Tibial nerve (tissue), 4 donors: ENCODE measurements at regions not wholly inside any gene's neighbourhood (a gene's known extent, or its start where the extent isn't known, plus 50 kb on each side); places are given as distances from the start of the nearest gene placed in this dataset.

ENCODE experiments used
- DNase-seq, 2 donors: peaks; one replicate each; pipeline ENCODE4 v3.0.0-alpha.2; 2019; ENCODE audit warnings: low spot score in 2 of 2
- H3K27ac ChIP-seq, 4 donors: fragments of 200-600 bp; sonication (generic) in 3 of 4; one replicate each; pipeline ENCODE4 v1.5.1; 2017 to 2019; ENCODE audit warnings: mild to moderate bottlenecking in 1 of 4
- H3K27me3 ChIP-seq, 2 donors: fragments of 200-600 bp; sonication (generic) in 1 of 2; one replicate each; pipeline versions ENCODE4 v1.5.1 to v1.6.0; 2017 to 2019
- H3K36me3 ChIP-seq, 3 donors: fragments of 200-600 bp; sonication (generic); one replicate each; pipeline ENCODE4 v1.5.1; 2018 to 2019
- H3K4me1 ChIP-seq, 4 donors: fragments of 200-600 bp; sonication (generic) in 3 of 4; one replicate each; pipeline ENCODE4 v1.5.1; 2017 to 2019
- H3K4me3 ChIP-seq, 4 donors: fragments of 200-600 bp; sonication (generic) in 3 of 4; one replicate each; pipeline ENCODE4 v1.5.1; 2017 to 2019; ENCODE audit warnings: mild to moderate bottlenecking in 1 of 4, moderate library complexity in 1 of 4
- H3K9me3 ChIP-seq, 4 donors: fragments of 200-600 bp; sonication (generic) in 3 of 4; one replicate each; pipeline ENCODE4 v1.5.1; 2017 to 2019
- CTCF ChIP-seq, 5 experiments: fragments of 200-600 bp in 3 of 5; fragments of 450-650 bp in 2 of 5; sonication (generic) in 3 of 5; IDR thresholded peaks; one replicate each; pipeline ENCODE4 v1.5.1; 2016 to 2019; ENCODE audit warnings: antibody characterized with exemption in 5 of 5, mild to moderate bottlenecking in 3 of 5, moderate library complexity in 2 of 5
- EP300 ChIP-seq, 2 donors: sonication (generic); formaldehyde crosslinking; IDR thresholded peaks; one replicate each; pipeline ENCODE4 v1.6.1; 2017; ENCODE audit warnings: antibody characterized with exemption in 2 of 2, mild to moderate bottlenecking in 1 of 2
- POLR2A ChIP-seq, 2 donors: fragments of 450-650 bp; IDR thresholded peaks; one replicate each; pipeline ENCODE4 v1.6.1; 2017; ENCODE audit warnings: antibody characterized with exemption in 2 of 2, mild to moderate bottlenecking in 2 of 2, moderate library complexity in 2 of 2
- WGBS, 2 donors: methylation state at CpG; one replicate each; pipeline ENCODE4 v1.1.5; 2018; 5-methylcytosine and 5-hydroxymethylcytosine counted together

GRCh38 chr10:10149899-10150298 lies 867.8 kb upstream of the CELF2 start:
- Histone ChIP-seq H3K4me3 (no peak overlapping the region), H3K4me1 (no peaks in the 10 kb centered on the region), H3K27ac (no peak overlapping the region), H3K9me3 (no peaks in the 10 kb centered on the region), H3K27me3 (no peaks in the 10 kb centered on the region), H3K36me3 (no peaks in the 10 kb centered on the region)
- no peak for DNase-seq
- WGBS, 2 donors = 50 to 78% methylated on average over 1 of the region's 1 CpG
- TF ChIP-seq POLR2A (IDR thresholded peaks at IDR 0.05) (no peak), CTCF (IDR thresholded peaks at IDR 0.05) (no peak), EP300 (IDR thresholded peaks at IDR 0.05) (no peak)

GRCh38 chr10:10156917-10157600 lies 860.6 kb upstream of the CELF2 start:
- WGBS, 2 donors = 75 to 83% methylated on average over 7 of the region's 7 CpGs
- H3K27ac ChIP-seq = no peak overlapping the region
- H3K4me1 ChIP-seq = no peaks in the 10 kb centered on the region
- H3K9me3 ChIP-seq = peaks cover 0 to 7% (median 0%) of the 10 kb centered on the region in 4 donors
- H3K36me3 ChIP-seq = no peaks in the 10 kb centered on the region
- no peak overlapping the region for H3K4me3 ChIP-seq
- TF ChIP-seq EP300 (IDR thresholded peaks at IDR 0.05) (no peak), CTCF (IDR thresholded peaks at IDR 0.05) (no peak), POLR2A (IDR thresholded peaks at IDR 0.05) (no peak)
- no peak for DNase-seq
- H3K27me3 ChIP-seq = no peaks in the 10 kb centered on the region

GRCh38 chr10:10160821-10161312 lies 856.8 kb upstream of the CELF2 start:
- Histone ChIP-seq H3K4me1 (no peaks in the 10 kb centered on the region), H3K9me3 (peaks cover 0 to 7% (median 0%) of the 10 kb centered on the region in 4 donors), H3K27ac (no peak overlapping the region), H3K36me3 (no peaks in the 10 kb centered on the region), H3K27me3 (no peaks in the 10 kb centered on the region), H3K4me3 (no peak overlapping the region)
- 95 to 98% methylated on average over 8 to 14 of the region's 27 CpGs for WGBS, 2 donors
- no peak for TF ChIP-seq CTCF (IDR thresholded peaks at IDR 0.05)
- TF ChIP-seq POLR2A (IDR thresholded peaks at IDR 0.05) = no peak
- no peak for TF ChIP-seq EP300 (IDR thresholded peaks at IDR 0.05)
- no peak for DNase-seq

- DNase-seq = no peak
- 70 to 71% methylated on average over 3 of the region's 3 CpGs for WGBS, 2 donors
- no peaks in the 10 kb centered on the region for H3K36me3 ChIP-seq
- no peak for TF ChIP-seq EP300 (IDR thresholded peaks at IDR 0.05)
- no peak for TF ChIP-seq CTCF (IDR thresholded peaks at IDR 0.05)
- no peak for TF ChIP-seq POLR2A (IDR thresholded peaks at IDR 0.05)
- peaks cover 0 to 7% (median 0%) of the 10 kb centered on the region in 4 donors for H3K9me3 ChIP-seq
- no peak overlapping the region for H3K4me3 ChIP-seq
- H3K4me1 ChIP-seq = no peaks in the 10 kb centered on the region
- H3K27me3 ChIP-seq = no peaks in the 10 kb centered on the region
- H3K27ac ChIP-seq = no peak overlapping the region
Observed at GRCh38 chr10:10164848-10165247, 852.8 kb upstream of the CELF2 start.

- no peak overlapping the region for H3K4me3 ChIP-seq
- H3K4me1 ChIP-seq = no peaks in the 10 kb centered on the region
- H3K36me3 ChIP-seq = no peaks in the 10 kb centered on the region
- H3K9me3 ChIP-seq = peaks cover 0 to 5% (median 0%) of the 10 kb centered on the region in 4 donors
- TF ChIP-seq POLR2A (IDR thresholded peaks at IDR 0.05) (no peak), CTCF (IDR thresholded peaks at IDR 0.05) (no peak), EP300 (IDR thresholded peaks at IDR 0.05) (no peak)
- H3K27ac ChIP-seq = no peak overlapping the region
- DNase-seq = no peak
- 53 to 57% methylated on average over 1 of the region's 1 CpG for WGBS, 2 donors
- no peaks in the 10 kb centered on the region for H3K27me3 ChIP-seq
Observed at GRCh38 chr10:10165415-10165814, 852.3 kb upstream of the CELF2 start.
